ENCODE measurements at regions not wholly inside any gene's neighbourhood (a gene's known extent, or its start where the extent isn't known, plus 50 kb on each side); places are given as distances from the start of the nearest gene placed in this dataset.

DNA sequence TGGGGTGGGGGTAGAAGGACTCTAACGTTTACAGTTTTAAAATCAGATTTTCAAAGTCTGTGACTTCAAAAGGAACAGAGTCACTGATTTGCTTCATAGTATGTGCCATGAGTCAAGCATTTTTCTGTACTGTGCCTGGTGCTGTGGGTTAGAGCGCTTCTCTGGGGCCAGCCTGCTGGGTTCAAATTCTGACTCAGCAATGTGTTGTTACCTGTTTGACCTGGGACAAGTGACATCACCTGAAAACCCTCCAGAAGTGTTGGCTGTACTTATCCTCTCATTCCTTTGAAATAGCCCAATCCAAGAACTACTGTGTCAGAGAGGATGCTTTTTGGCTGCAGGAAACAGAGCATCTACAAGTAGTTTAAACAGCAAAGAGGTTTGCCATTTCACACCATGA, 101.7 kb downstream of the LSM3 start:
- H3K9me3 ChIP-seq = no peaks in the 10 kb centered on the region
- TF ChIP-seq, protein P1, sequence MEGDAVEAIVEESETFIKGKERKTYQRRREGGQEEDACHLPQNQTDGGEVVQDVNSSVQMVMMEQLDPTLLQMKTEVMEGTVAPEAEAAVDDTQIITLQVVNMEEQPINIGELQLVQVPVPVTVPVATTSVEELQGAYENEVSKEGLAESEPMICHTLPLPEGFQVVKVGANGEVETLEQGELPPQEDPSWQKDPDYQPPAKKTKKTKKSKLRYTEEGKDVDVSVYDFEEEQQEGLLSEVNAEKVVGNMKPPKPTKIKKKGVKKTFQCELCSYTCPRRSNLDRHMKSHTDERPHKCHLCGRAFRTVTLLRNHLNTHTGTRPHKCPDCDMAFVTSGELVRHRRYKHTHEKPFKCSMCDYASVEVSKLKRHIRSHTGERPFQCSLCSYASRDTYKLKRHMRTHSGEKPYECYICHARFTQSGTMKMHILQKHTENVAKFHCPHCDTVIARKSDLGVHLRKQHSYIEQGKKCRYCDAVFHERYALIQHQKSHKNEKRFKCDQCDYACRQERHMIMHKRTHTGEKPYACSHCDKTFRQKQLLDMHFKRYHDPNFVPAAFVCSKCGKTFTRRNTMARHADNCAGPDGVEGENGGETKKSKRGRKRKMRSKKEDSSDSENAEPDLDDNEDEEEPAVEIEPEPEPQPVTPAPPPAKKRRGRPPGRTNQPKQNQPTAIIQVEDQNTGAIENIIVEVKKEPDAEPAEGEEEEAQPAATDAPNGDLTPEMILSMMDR (IDR thresholded peaks at IDR 0.05) = no peak
- no peak overlapping the region for H3K27ac ChIP-seq
- no peaks in the 10 kb centered on the region for H3K4me1 ChIP-seq (ENCODE audit: control insufficient read depth in 1 of 2, insufficient read depth in 1 of 2, low read depth in 1 of 2, low read length in 1 of 2)
- H3K4me3 ChIP-seq (ENCODE audit: low read depth in 1 of 2, low read length in 1 of 2) = no peak overlapping the region
- no peaks in the 10 kb centered on the region for H3K36me3 ChIP-seq
- H3K27me3 ChIP-seq = no peaks in the 10 kb centered on the region

DNA sequence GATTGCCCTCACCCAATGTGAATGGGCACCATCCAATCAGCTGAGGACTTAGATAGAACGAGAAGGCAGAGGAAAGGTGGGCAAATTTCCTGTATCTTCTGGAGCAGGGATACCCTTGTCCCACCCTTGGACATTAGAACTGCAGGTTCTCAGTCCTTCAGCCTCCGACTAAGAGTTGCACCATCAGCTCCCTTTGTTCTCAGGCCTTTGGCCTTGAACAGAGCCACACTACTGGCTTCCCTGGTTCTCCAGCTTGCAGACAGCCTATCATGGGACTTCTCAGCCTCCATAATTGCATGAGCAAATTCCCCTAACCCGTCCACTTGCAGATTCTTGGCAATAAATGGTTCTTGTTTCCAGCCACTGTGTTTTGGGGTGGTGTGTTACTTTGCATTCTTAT, 102.4 kb downstream of the LSM3 start:
- Histone ChIP-seq H3K4me1 (ENCODE audit: control insufficient read depth in 1 of 2, insufficient read depth in 1 of 2, low read depth in 1 of 2, low read length in 1 of 2) (no peaks in the 10 kb centered on the region), H3K36me3 (no peaks in the 10 kb centered on the region), H3K4me3 (ENCODE audit: low read depth in 1 of 2, low read length in 1 of 2) (no peak overlapping the region), H3K9me3 (no peaks in the 10 kb centered on the region), H3K27ac (no peak overlapping the region), H3K27me3 (no peaks in the 10 kb centered on the region)
- TF ChIP-seq, protein P1 (IDR thresholded peaks at IDR 0.05) = no peak

DNA sequence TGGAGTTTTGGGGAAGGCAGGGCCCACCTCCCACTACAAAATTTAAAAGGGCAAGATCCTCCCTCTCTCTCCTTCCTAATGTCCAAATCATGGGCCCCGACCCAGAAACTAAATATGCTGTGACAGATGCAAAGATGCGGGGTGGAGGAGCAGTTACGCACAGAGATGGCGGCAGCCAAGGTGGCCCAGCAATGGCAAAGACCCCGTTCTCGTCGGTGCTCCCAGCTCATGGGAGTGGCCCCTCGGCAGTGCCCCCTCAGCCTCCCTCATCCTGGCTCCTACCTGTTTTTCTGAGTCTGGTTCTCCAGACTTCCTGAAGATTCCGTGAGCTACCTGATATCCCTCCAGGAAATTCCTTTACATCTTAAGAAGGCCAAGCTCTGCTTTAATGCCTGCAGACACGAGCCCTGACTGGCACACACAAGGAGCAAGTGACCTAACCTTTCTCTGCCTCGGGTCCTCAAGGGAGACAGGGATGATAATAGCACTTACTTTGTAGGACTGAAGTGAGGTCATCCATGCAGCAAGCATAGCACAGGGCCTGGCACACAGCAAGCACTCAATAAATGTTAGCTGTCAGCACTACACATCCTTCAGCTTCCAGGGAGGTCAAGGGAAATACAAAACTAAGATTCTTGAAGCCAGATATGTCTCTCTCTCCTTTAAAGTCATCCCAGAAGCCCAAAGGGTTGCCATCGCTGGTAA, 103.5 kb downstream of the LSM3 start:
- Histone ChIP-seq H3K27me3 (no peaks in the 10 kb centered on the region), H3K4me3 (ENCODE audit: low read depth in 1 of 2, low read length in 1 of 2) (no peak overlapping the region), H3K27ac (no peak overlapping the region), H3K9me3 (no peaks in the 10 kb centered on the region), H3K4me1 (ENCODE audit: control insufficient read depth in 1 of 2, insufficient read depth in 1 of 2, low read depth in 1 of 2, low read length in 1 of 2) (no peaks in the 10 kb centered on the region), H3K36me3 (no peaks in the 10 kb centered on the region)
- TF ChIP-seq, protein P1 (IDR thresholded peaks at IDR 0.05) = no peak

DNA sequence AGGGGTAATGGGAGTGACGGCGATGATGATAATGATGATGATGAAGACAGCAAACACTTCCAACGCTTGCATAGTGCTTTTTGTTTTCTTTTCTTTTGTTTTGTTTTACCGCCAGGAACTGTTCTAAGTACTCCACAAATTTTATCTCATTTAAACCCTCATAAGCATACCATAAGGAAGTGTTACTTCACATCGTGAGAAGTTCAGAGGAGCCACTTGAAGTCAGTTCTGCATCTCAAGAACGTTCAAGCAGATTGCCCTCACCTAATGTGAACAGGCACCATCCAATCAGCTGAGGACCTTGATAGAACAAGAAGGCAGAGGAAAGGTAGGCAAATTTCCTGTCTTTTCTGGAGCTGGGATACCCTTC, 104.1 kb downstream of the LSM3 start:
- Histone ChIP-seq H3K27me3 (no peaks in the 10 kb centered on the region), H3K36me3 (no peaks in the 10 kb centered on the region), H3K9me3 (no peaks in the 10 kb centered on the region), H3K27ac (no peak overlapping the region), H3K4me1 (ENCODE audit: control insufficient read depth in 1 of 2, insufficient read depth in 1 of 2, low read depth in 1 of 2, low read length in 1 of 2) (no peaks in the 10 kb centered on the region), H3K4me3 (ENCODE audit: low read depth in 1 of 2, low read length in 1 of 2) (no peak overlapping the region)
- TF ChIP-seq, protein P1 (IDR thresholded peaks at IDR 0.05) = no peak

GRCh38 chr3:14283092-14283812, 104.6 kb downstream of the LSM3 start:
- H3K27me3 ChIP-seq = no peaks in the 10 kb centered on the region
- TF ChIP-seq, protein P1 (IDR thresholded peaks at IDR 0.05) = no peak
- no peaks in the 10 kb centered on the region for H3K4me1 ChIP-seq (ENCODE audit: control insufficient read depth in 1 of 2, insufficient read depth in 1 of 2, low read depth in 1 of 2, low read length in 1 of 2)
- no peaks in the 10 kb centered on the region for H3K36me3 ChIP-seq
- no peaks in the 10 kb centered on the region for H3K9me3 ChIP-seq
- H3K4me3 ChIP-seq (ENCODE audit: low read depth in 1 of 2, low read length in 1 of 2) = no peak overlapping the region
- H3K27ac ChIP-seq = no peak overlapping the region
